Panc1 (cell line): ENCODE measurements at regions not wholly inside any gene's neighbourhood (a gene's known extent, or its start where the extent isn't known, plus 50 kb on each side); places are given as distances from the start of the nearest gene placed in this dataset.

Experiments
- POLR2AphosphoS5 ChIP-seq: IDR thresholded peaks from 2 replicates; pipeline ENCODE4 v1.6.1; 2012; ENCODE audit warnings: mild to moderate bottlenecking, low read depth, low read length, moderate library complexity
- TF ChIP-seq, protein P1 (sequence below): fragments of 450-650 bp; IDR thresholded peaks from 2 replicates; pipeline ENCODE4 v1.5.1; 2017; ENCODE audit warnings: mild to moderate bottlenecking

DNA sequence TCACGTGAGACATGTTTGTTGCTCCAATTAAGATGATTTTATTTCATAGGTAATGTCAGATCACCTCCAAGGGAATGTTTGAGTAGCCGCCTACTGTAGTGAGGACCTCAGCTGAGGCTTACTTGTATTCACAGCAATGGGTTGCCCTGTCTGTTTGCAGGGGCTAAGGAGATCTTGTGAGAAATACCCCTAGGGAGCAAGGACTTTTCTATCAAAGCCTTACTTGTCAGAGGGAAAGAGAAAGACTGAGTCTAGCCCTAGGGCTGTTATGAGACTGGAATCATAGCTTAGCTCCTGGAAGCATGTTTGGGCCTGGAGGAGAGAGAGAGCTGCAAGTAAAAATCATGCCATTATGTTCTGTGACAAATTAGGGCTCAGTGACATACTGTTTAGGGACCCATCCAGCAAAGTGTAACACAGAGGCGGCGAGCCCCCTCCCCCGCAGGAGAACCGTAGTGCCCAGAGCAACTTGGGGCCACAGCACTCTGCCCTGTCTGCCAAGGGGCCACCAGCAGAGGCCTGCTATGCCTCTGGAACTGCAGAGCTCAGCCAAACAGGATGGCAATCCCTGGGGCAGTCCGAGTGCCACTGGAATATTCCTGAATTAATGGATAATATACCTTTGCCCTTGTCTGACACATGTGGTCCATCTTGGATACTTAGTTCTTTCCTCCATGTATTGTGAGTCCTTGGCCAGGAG lies 178.8 kb downstream of the DACT1 start:
- TF ChIP-seq, protein P1, sequence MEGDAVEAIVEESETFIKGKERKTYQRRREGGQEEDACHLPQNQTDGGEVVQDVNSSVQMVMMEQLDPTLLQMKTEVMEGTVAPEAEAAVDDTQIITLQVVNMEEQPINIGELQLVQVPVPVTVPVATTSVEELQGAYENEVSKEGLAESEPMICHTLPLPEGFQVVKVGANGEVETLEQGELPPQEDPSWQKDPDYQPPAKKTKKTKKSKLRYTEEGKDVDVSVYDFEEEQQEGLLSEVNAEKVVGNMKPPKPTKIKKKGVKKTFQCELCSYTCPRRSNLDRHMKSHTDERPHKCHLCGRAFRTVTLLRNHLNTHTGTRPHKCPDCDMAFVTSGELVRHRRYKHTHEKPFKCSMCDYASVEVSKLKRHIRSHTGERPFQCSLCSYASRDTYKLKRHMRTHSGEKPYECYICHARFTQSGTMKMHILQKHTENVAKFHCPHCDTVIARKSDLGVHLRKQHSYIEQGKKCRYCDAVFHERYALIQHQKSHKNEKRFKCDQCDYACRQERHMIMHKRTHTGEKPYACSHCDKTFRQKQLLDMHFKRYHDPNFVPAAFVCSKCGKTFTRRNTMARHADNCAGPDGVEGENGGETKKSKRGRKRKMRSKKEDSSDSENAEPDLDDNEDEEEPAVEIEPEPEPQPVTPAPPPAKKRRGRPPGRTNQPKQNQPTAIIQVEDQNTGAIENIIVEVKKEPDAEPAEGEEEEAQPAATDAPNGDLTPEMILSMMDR: no peak
- no peak for TF ChIP-seq POLR2AphosphoS5
